Mesenchymal stem cell (in vitro differentiated cells and primary cell): ENCODE measurements at regions not wholly inside any gene's neighbourhood (a gene's known extent, or its start where the extent isn't known, plus 50 kb on each side); places are given as distances from the start of the nearest gene placed in this dataset.

Experiments
- DNase-seq: peaks from one replicate; pipeline ENCODE4 v3.0.0-alpha.2; 2013
- H2AFZ ChIP-seq: one replicate; pipeline ENCODE4 v1.6.1; 2013; ENCODE audit warnings: low read depth, mild to moderate bottlenecking, control low read depth, inconsistent platforms, low read length, moderate library complexity
- H2AK5ac ChIP-seq: 2 replicates; pipeline ENCODE4 v1.6.1; 2013; ENCODE audit warnings: low read length, moderate library complexity, mild to moderate bottlenecking, inconsistent platforms; ENCODE audit not compliant: severe bottlenecking
- H2BK120ac ChIP-seq: one replicate; pipeline ENCODE4 v1.6.1; 2013; ENCODE audit warnings: low read depth, mild to moderate bottlenecking, inconsistent platforms, low read length, moderate library complexity
- H2BK12ac ChIP-seq, 2 experiments: one replicate each; pipeline ENCODE4 v1.6.1; 2013; ENCODE audit warnings: inconsistent platforms in 2 of 2, low read length in 2 of 2, mild to moderate bottlenecking in 2 of 2, moderate library complexity in 2 of 2, control low read depth in 1 of 2
- H2BK15ac ChIP-seq: one replicate; pipeline ENCODE4 v1.6.1; 2013; ENCODE audit warnings: mild to moderate bottlenecking, low read depth, inconsistent platforms; ENCODE audit not compliant: poor library complexity, severe bottlenecking
- H2BK5ac ChIP-seq: 2 replicates; pipeline ENCODE4 v1.6.1; 2013; ENCODE audit warnings: low read depth, mild to moderate bottlenecking, low read length, control low read depth, inconsistent platforms; ENCODE audit not compliant: poor library complexity, severe bottlenecking
- H3K14ac ChIP-seq, 2 experiments: one replicate each; pipeline ENCODE4 v1.6.1; 2013; ENCODE audit warnings: inconsistent platforms in 2 of 2, low read length in 2 of 2, control low read depth in 1 of 2, mild to moderate bottlenecking in 1 of 2, moderate library complexity in 1 of 2
- H3K18ac ChIP-seq, 2 experiments: one replicate each; pipeline ENCODE4 v1.6.1; 2013; ENCODE audit warnings: inconsistent platforms in 2 of 2, low read length in 2 of 2, control low read depth in 1 of 2, low read depth in 1 of 2, mild to moderate bottlenecking in 1 of 2
- H3K23ac ChIP-seq, 2 experiments: one replicate each; pipeline ENCODE4 v1.6.1; 2013; ENCODE audit warnings: inconsistent platforms in 2 of 2, low read length in 2 of 2, mild to moderate bottlenecking in 2 of 2, moderate library complexity in 2 of 2, control low read depth in 1 of 2
- H3K27ac ChIP-seq: 2 replicates; pipeline ENCODE4 v1.5.1; 2013; ENCODE audit warnings: mild to moderate bottlenecking, moderate library complexity, low read length, control low read depth, inconsistent platforms; ENCODE audit not compliant: poor library complexity, severe bottlenecking
- H3K27me3 ChIP-seq, 2 experiments: 2 replicates each; pipeline versions ENCODE4 v1.6.1 to v1.7.0; 2013; ENCODE audit warnings: low read length in 2 of 2, mild to moderate bottlenecking in 2 of 2, moderate library complexity in 2 of 2, control low read depth in 1 of 2, inconsistent platforms in 1 of 2; ENCODE audit not compliant: control insufficient read depth in 1 of 2, insufficient read depth in 1 of 2
- H3K36me3 ChIP-seq, 2 experiments: 2 replicates each; pipeline versions ENCODE4 v1.6.1 to v1.7.0; 2013; ENCODE audit warnings: low read length in 2 of 2, control low read depth in 1 of 2, inconsistent platforms in 1 of 2, low read depth in 1 of 2, mild to moderate bottlenecking in 1 of 2; ENCODE audit not compliant: insufficient read depth in 2 of 2, control insufficient read depth in 1 of 2
- H3K4ac ChIP-seq, 2 experiments: one replicate each; pipeline ENCODE4 v1.6.1; 2013; ENCODE audit warnings: inconsistent platforms in 2 of 2, low read length in 2 of 2, mild to moderate bottlenecking in 2 of 2, moderate library complexity in 2 of 2, control low read depth in 1 of 2, low read depth in 1 of 2
- H3K4me1 ChIP-seq: 2 replicates; pipeline ENCODE4 v1.6.1; 2013; ENCODE audit warnings: low read depth, low read length, control low read depth; ENCODE audit not compliant: control insufficient read depth, insufficient read depth
- H3K4me2 ChIP-seq: 2 replicates; pipeline ENCODE4 v1.6.1; 2013; ENCODE audit warnings: low read length, mild to moderate bottlenecking, inconsistent platforms; ENCODE audit not compliant: poor library complexity, severe bottlenecking
- H3K4me3 ChIP-seq, 2 experiments: 2 replicates each; pipeline versions ENCODE4 v1.5.1 to v1.7.0; 2013; ENCODE audit warnings: low read length in 2 of 2, mild to moderate bottlenecking in 2 of 2, control low read depth in 1 of 2, low read depth in 1 of 2; ENCODE audit not compliant: insufficient read depth in 1 of 2
- H3K79me1 ChIP-seq: replicated peaks from 2 replicates; pipeline ENCODE4 v1.6.1; 2013; ENCODE audit warnings: mild to moderate bottlenecking, control low read depth, low read length, inconsistent platforms; ENCODE audit not compliant: poor library complexity, severe bottlenecking
- H3K9ac ChIP-seq: 2 replicates; pipeline ENCODE4 v1.7.0; 2013; ENCODE audit warnings: mild to moderate bottlenecking, low read length, moderate library complexity
- H3K9me3 ChIP-seq: 2 replicates; pipeline ENCODE4 v1.7.0; 2013; ENCODE audit warnings: mild to moderate bottlenecking, low read length; ENCODE audit not compliant: control insufficient read depth
- H4K8ac ChIP-seq: one replicate; pipeline ENCODE4 v1.6.1; 2013; ENCODE audit warnings: inconsistent platforms, mild to moderate bottlenecking, low read length, moderate library complexity
- H4K91ac ChIP-seq: one replicate; pipeline ENCODE4 v1.6.1; 2013; ENCODE audit warnings: mild to moderate bottlenecking, low read length, inconsistent platforms
- WGBS: methylation state at CpG from one replicate; pipeline ENCODE4 v1.1.7; 2013; ENCODE audit warnings: mixed read lengths; 5-methylcytosine and 5-hydroxymethylcytosine counted together

- H2AK5ac ChIP-seq = no peak overlapping the region
- DNase-seq = no peak
- no peak overlapping the region for H3K4ac ChIP-seq
- H3K4me1 ChIP-seq = no peaks in the 10 kb centered on the region
- H3K9ac ChIP-seq = no peak overlapping the region
- H2BK15ac ChIP-seq = no peak overlapping the region
- H3K23ac ChIP-seq = no peak overlapping the region
- no peaks in the 10 kb centered on the region for H3K9me3 ChIP-seq
- no peak overlapping the region for H3K4me2 ChIP-seq
- no peaks in the 10 kb centered on the region for H3K36me3 ChIP-seq
- H3K27ac ChIP-seq = no peak overlapping the region
- H2BK5ac ChIP-seq = no peak overlapping the region
- H2BK12ac ChIP-seq = no peak overlapping the region
- H3K14ac ChIP-seq = no peak overlapping the region
- no peak overlapping the region for H3K18ac ChIP-seq
- H2BK120ac ChIP-seq = no peak overlapping the region
- no peak overlapping the region for H3K4me3 ChIP-seq
- H3K27me3 ChIP-seq = no peaks in the 10 kb centered on the region
- WGBS = 96% methylated on average over 1 of the region's 4 CpGs
- H2AFZ ChIP-seq = no peak overlapping the region
- no peaks in the 10 kb centered on the region for H3K79me1 ChIP-seq
- H4K8ac ChIP-seq = no peak overlapping the region
- H4K91ac ChIP-seq = no peak overlapping the region
Measured at GRCh38 chr11:25900814-25901213, 431.1 kb upstream of the ANO3 start.

- no peak overlapping the region for H3K14ac ChIP-seq
- no peak for DNase-seq
- no peak overlapping the region for H3K4me3 ChIP-seq
- no peak overlapping the region for H2BK5ac ChIP-seq
- no peak overlapping the region for H3K27ac ChIP-seq
- H2AFZ ChIP-seq = no peak overlapping the region
- H3K36me3 ChIP-seq = no peaks in the 10 kb centered on the region
- 88% methylated on average over 10 of the region's 15 CpGs for WGBS
- H3K27me3 ChIP-seq = no peaks in the 10 kb centered on the region
- no peak overlapping the region for H2AK5ac ChIP-seq
- no peaks in the 10 kb centered on the region for H3K79me1 ChIP-seq
- no peak overlapping the region for H3K4ac ChIP-seq
- no peak overlapping the region for H2BK120ac ChIP-seq
- no peaks in the 10 kb centered on the region for H3K4me1 ChIP-seq
- no peak overlapping the region for H3K4me2 ChIP-seq
- no peak overlapping the region for H2BK15ac ChIP-seq
- H3K9me3 ChIP-seq = no peaks in the 10 kb centered on the region
- no peak overlapping the region for H3K23ac ChIP-seq
- no peak overlapping the region for H3K18ac ChIP-seq
- H3K9ac ChIP-seq = no peak overlapping the region
- no peak overlapping the region for H4K91ac ChIP-seq
- H2BK12ac ChIP-seq = no peak overlapping the region
- no peak overlapping the region for H4K8ac ChIP-seq
Measured at GRCh38 chr11:25901415-25901814, 430.5 kb upstream of the ANO3 start.

GRCh38 chr11:25902476-25902875 is 429.5 kb upstream of the ANO3 start:
- no peak overlapping the region for H2BK120ac ChIP-seq
- no peaks in the 10 kb centered on the region for H3K36me3 ChIP-seq
- H2AK5ac ChIP-seq = no peak overlapping the region
- H3K4me3 ChIP-seq = no peak overlapping the region
- H3K9ac ChIP-seq = no peak overlapping the region
- H4K91ac ChIP-seq = no peak overlapping the region
- H3K4me2 ChIP-seq = no peak overlapping the region
- H2AFZ ChIP-seq = no peak overlapping the region
- no peak overlapping the region for H3K18ac ChIP-seq
- H4K8ac ChIP-seq = no peak overlapping the region
- DNase-seq = no peak
- H3K27ac ChIP-seq = no peak overlapping the region
- no peaks in the 10 kb centered on the region for H3K9me3 ChIP-seq
- H2BK12ac ChIP-seq = no peak overlapping the region
- no peaks in the 10 kb centered on the region for H3K4me1 ChIP-seq
- H2BK5ac ChIP-seq = no peak overlapping the region
- no peak overlapping the region for H3K14ac ChIP-seq
- H2BK15ac ChIP-seq = no peak overlapping the region
- WGBS = 80% methylated on average over 1 of the region's 3 CpGs
- no peaks in the 10 kb centered on the region for H3K27me3 ChIP-seq
- H3K79me1 ChIP-seq = no peaks in the 10 kb centered on the region
- H3K4ac ChIP-seq = no peak overlapping the region
- H3K23ac ChIP-seq = no peak overlapping the region

- no peaks in the 10 kb centered on the region for H3K4me1 ChIP-seq
- no peak overlapping the region for H3K14ac ChIP-seq
- no peak overlapping the region for H4K91ac ChIP-seq
- H3K18ac ChIP-seq = no peak overlapping the region
- H2BK120ac ChIP-seq = no peak overlapping the region
- H2BK5ac ChIP-seq = no peak overlapping the region
- no peak overlapping the region for H3K9ac ChIP-seq
- no peaks in the 10 kb centered on the region for H3K79me1 ChIP-seq
- H3K27ac ChIP-seq = no peak overlapping the region
- no peak overlapping the region for H3K4me3 ChIP-seq
- no peak overlapping the region for H2BK12ac ChIP-seq
- no peak overlapping the region for H2AK5ac ChIP-seq
- H3K9me3 ChIP-seq = no peaks in the 10 kb centered on the region
- H2AFZ ChIP-seq = no peak overlapping the region
- no CpG with 5 or more reads among the region's 2 CpGs for WGBS
- H2BK15ac ChIP-seq = no peak overlapping the region
- H3K36me3 ChIP-seq = no peaks in the 10 kb centered on the region
- no peak overlapping the region for H3K4ac ChIP-seq
- H3K27me3 ChIP-seq = no peaks in the 10 kb centered on the region
- no peak for DNase-seq
- no peak overlapping the region for H3K23ac ChIP-seq
- no peak overlapping the region for H3K4me2 ChIP-seq
- H4K8ac ChIP-seq = no peak overlapping the region
Measured at GRCh38 chr11:25908726-25909125, 423.2 kb upstream of the ANO3 start.
